ENCODE measurements at regions not wholly inside any gene's neighbourhood (a gene's known extent, or its start where the extent isn't known, plus 50 kb on each side); places are given as distances from the start of the nearest gene placed in this dataset.

- WGBS, 2 donors: 58 to 78% methylated on average over 3 of the region's 3 CpGs
- intact Hi-C loops (cut with DNase I): no loop called here
Measured at GRCh38 chr4:18976884-18977283, 955.3 kb upstream of the LCORL start.

GRCh38 chr4:18975916-18976808, 954.6 kb upstream of the LCORL start:
- DNase-seq: no peak

More at GRCh38 chr4:18976884-18977283, 955.3 kb upstream of the LCORL start:
- Histone ChIP-seq H3K27me3 (no peaks in the 10 kb centered on the region), H3K4me1 (no peaks in the 10 kb centered on the region), H3K9me3 (no peaks in the 10 kb centered on the region), H3K4me3 (no peak overlapping the region), H3K36me3 (replicated peaks in 1 of 2; ENCODE audit: insufficient read depth in 1 of 2, low read depth in 2 of 2) (no peaks in the 10 kb centered on the region), H3K27ac (no peak overlapping the region)
- TF ChIP-seq CTCF (IDR thresholded peaks at IDR 0.05): no peak
- no peak for TF ChIP-seq POLR2A (IDR thresholded peaks at IDR 0.05)
- DNase-seq (no peak), ATAC-seq (no peak)

GRCh38 chr4:18973296-18973695, 951.7 kb upstream of the LCORL start:
- Histone ChIP-seq H3K4me1 (no peaks in the 10 kb centered on the region), H3K27ac (no peak overlapping the region), H3K27me3 (no peaks in the 10 kb centered on the region), H3K36me3 (replicated peaks in 1 of 2; ENCODE audit: insufficient read depth in 1 of 2, low read depth in 2 of 2) (no peaks in the 10 kb centered on the region), H3K4me3 (no peak overlapping the region), H3K9me3 (peaks cover 0 to 4% (median 0%) of the 10 kb centered on the region in 3 donors)
- DNase-seq: no peak
- intact Hi-C loops (cut with DNase I): no loop called here
- TF ChIP-seq POLR2A (IDR thresholded peaks at IDR 0.05): no peak
- no peak for TF ChIP-seq CTCF (IDR thresholded peaks at IDR 0.05)
- WGBS, 2 donors: 36 to 80% methylated on average over 1 of the region's 1 CpG
- no peak for ATAC-seq

More at GRCh38 chr4:18975916-18976808, 954.6 kb upstream of the LCORL start:
- intact Hi-C loops (cut with DNase I): no loop called here
- Histone ChIP-seq H3K9me3 (no peaks in the 10 kb centered on the region), H3K4me3 (no peak overlapping the region), H3K4me1 (no peaks in the 10 kb centered on the region), H3K36me3 (replicated peaks in 1 of 2; ENCODE audit: insufficient read depth in 1 of 2, low read depth in 2 of 2) (no peaks in the 10 kb centered on the region), H3K27ac (no peak overlapping the region), H3K27me3 (no peaks in the 10 kb centered on the region)
- TF ChIP-seq CTCF (IDR thresholded peaks at IDR 0.05) (no peak), POLR2A (IDR thresholded peaks at IDR 0.05) (no peak)
- ATAC-seq: no peak
- WGBS, 2 donors: 55 to 74% methylated on average over 6 of the region's 6 CpGs

GRCh38 chr4:18961879-18962278, 940.3 kb upstream of the LCORL start:
- ATAC-seq (no peak), DNase-seq (no peak)
- H3K4me1 ChIP-seq: no peaks in the 10 kb centered on the region
- no peak overlapping the region for H3K27ac ChIP-seq
- H3K27me3 ChIP-seq: no peaks in the 10 kb centered on the region
- intact Hi-C loops (cut with DNase I): no loop called here
- H3K36me3 ChIP-seq (replicated peaks in 1 of 2; ENCODE audit: insufficient read depth in 1 of 2, low read depth in 2 of 2): no peaks in the 10 kb centered on the region
- TF ChIP-seq CTCF (IDR thresholded peaks at IDR 0.05) (no peak), POLR2A (IDR thresholded peaks at IDR 0.05) (no peak)
- H3K9me3 ChIP-seq: no peaks in the 10 kb centered on the region
- H3K4me3 ChIP-seq: no peak overlapping the region

GRCh38 chr4:18961266-18961665, 939.7 kb upstream of the LCORL start:
- H3K36me3 ChIP-seq (replicated peaks in 1 of 2; ENCODE audit: insufficient read depth in 1 of 2, low read depth in 2 of 2): no peaks in the 10 kb centered on the region
- ATAC-seq (no peak), DNase-seq (no peak)
- no peaks in the 10 kb centered on the region for H3K27me3 ChIP-seq
- H3K27ac ChIP-seq: no peak overlapping the region
- intact Hi-C loops (cut with DNase I): no loop called here
- TF ChIP-seq POLR2A (IDR thresholded peaks at IDR 0.05): no peak
- no peak for TF ChIP-seq CTCF (IDR thresholded peaks at IDR 0.05)
- no peak overlapping the region for H3K4me3 ChIP-seq
- WGBS, 2 donors: 62 to 64% methylated on average over 8 of the region's 8 CpGs
- H3K9me3 ChIP-seq: no peaks in the 10 kb centered on the region
- no peaks in the 10 kb centered on the region for H3K4me1 ChIP-seq
